ENCODE measurements at regions not wholly inside any gene's neighbourhood (a gene's known extent, or its start where the extent isn't known, plus 50 kb on each side); places are given as distances from the start of the nearest gene placed in this dataset.

GRCh38 chr17:55652114-55652823, 70.4 kb downstream of the TMEM100 start:
- no peak overlapping the region for H3K9ac ChIP-seq (ENCODE audit: low read length)
- H3K4me3 ChIP-seq (ENCODE audit: insufficient read depth, low read length, poor library complexity, severe bottlenecking), result no peak overlapping the region

GRCh38 chr17:55649957-55650597, 72.6 kb downstream of the TMEM100 start:
- no peak overlapping the region for H3K4me2 ChIP-seq (ENCODE audit: low read depth, low read length, poor library complexity, severe bottlenecking)
- no peaks in the 10 kb centered on the region for H3F3A ChIP-seq (ENCODE audit: insufficient read depth)
- H3K27me3 ChIP-seq (ENCODE audit: low read length), result no peaks in the 10 kb centered on the region; the same call in 1 of the 2 replicates
- no peaks in the 10 kb centered on the region for H3K79me2 ChIP-seq (ENCODE audit: insufficient read depth, low read length)
- H4K20me1 ChIP-seq (ENCODE audit: low read depth, low read length), result no peaks in the 10 kb centered on the region
- no peak overlapping the region for H3K4me3 ChIP-seq (ENCODE audit: insufficient read depth, low read length, poor library complexity, severe bottlenecking)
- H3K9me2 ChIP-seq (replicated peaks; ENCODE audit: insufficient read depth, low read length), result no peaks in the 10 kb centered on the region
- H3K27ac ChIP-seq (ENCODE audit: low read depth, low read length), result no peak overlapping the region
- H3K36me3 ChIP-seq (ENCODE audit: low read length), result no peaks in the 10 kb centered on the region
- no peaks in the 10 kb centered on the region for H3K9me3 ChIP-seq (ENCODE audit: insufficient read depth, low read length)
- H3K9ac ChIP-seq (ENCODE audit: low read length), result no peak overlapping the region
- no peak overlapping the region for H2AFZ ChIP-seq (ENCODE audit: low read depth, low read length, severe bottlenecking)
- TF ChIP-seq CTCF (IDR thresholded peaks at IDR 0.05; ENCODE audit: insufficient read depth, low read length, poor library complexity, severe bottlenecking), result no peak
- no peak for TF ChIP-seq EZH2phosphoT487 (conservative IDR thresholded peaks at IDR 0.05; ENCODE audit: low read length)

More at GRCh38 chr17:55652114-55652823, 70.4 kb downstream of the TMEM100 start:
- Histone ChIP-seq H3F3A (ENCODE audit: insufficient read depth) (no peaks in the 10 kb centered on the region), H3K9me3 (ENCODE audit: insufficient read depth, low read length) (no peaks in the 10 kb centered on the region), H4K20me1 (ENCODE audit: low read depth, low read length) (no peaks in the 10 kb centered on the region), H3K4me2 (ENCODE audit: low read depth, low read length, poor library complexity, severe bottlenecking) (no peak overlapping the region), H3K27ac (ENCODE audit: low read depth, low read length) (no peak overlapping the region), H2AFZ (ENCODE audit: low read depth, low read length, severe bottlenecking) (no peak overlapping the region), H3K36me3 (ENCODE audit: low read length) (no peaks in the 10 kb centered on the region), H3K79me2 (ENCODE audit: insufficient read depth, low read length) (no peaks in the 10 kb centered on the region), H3K9me2 (replicated peaks; ENCODE audit: insufficient read depth, low read length) (no peaks in the 10 kb centered on the region), H3K27me3 (ENCODE audit: low read length) (no peaks in the 10 kb centered on the region; the same call in 1 of the 2 replicates)
- TF ChIP-seq CTCF (IDR thresholded peaks at IDR 0.05; ENCODE audit: insufficient read depth, low read length, poor library complexity, severe bottlenecking), result no peak
- no peak for TF ChIP-seq EZH2phosphoT487 (conservative IDR thresholded peaks at IDR 0.05; ENCODE audit: low read length)

GRCh38 chr17:55648086-55648485, 74.6 kb downstream of the TMEM100 start:
- Histone ChIP-seq H3K9ac (ENCODE audit: low read length) (no peak overlapping the region), H2AFZ (ENCODE audit: low read depth, low read length, severe bottlenecking) (no peak overlapping the region), H3K4me2 (ENCODE audit: low read depth, low read length, poor library complexity, severe bottlenecking) (no peak overlapping the region), H3K4me3 (ENCODE audit: insufficient read depth, low read length, poor library complexity, severe bottlenecking) (no peak overlapping the region), H3K9me3 (ENCODE audit: insufficient read depth, low read length) (no peaks in the 10 kb centered on the region), H3K9me2 (replicated peaks; ENCODE audit: insufficient read depth, low read length) (no peaks in the 10 kb centered on the region), H3K36me3 (ENCODE audit: low read length) (no peaks in the 10 kb centered on the region), H3K27me3 (ENCODE audit: low read length) (no peaks in the 10 kb centered on the region), H3K27ac (ENCODE audit: low read depth, low read length) (no peak overlapping the region), H3K79me2 (ENCODE audit: insufficient read depth, low read length) (no peaks in the 10 kb centered on the region), H4K20me1 (ENCODE audit: low read depth, low read length) (no peaks in the 10 kb centered on the region), H3F3A (ENCODE audit: insufficient read depth) (no peaks in the 10 kb centered on the region)
- TF ChIP-seq CTCF (IDR thresholded peaks at IDR 0.05; ENCODE audit: insufficient read depth, low read length, poor library complexity, severe bottlenecking) (no peak), EZH2phosphoT487 (conservative IDR thresholded peaks at IDR 0.05; ENCODE audit: low read length) (no peak)

Data from SU-DHL-6 (cell line).